ENCODE measurements at regions not wholly inside any gene's neighbourhood (a gene's known extent, or its start where the extent isn't known, plus 50 kb on each side); places are given as distances from the start of the nearest gene placed in this dataset.

DNA sequence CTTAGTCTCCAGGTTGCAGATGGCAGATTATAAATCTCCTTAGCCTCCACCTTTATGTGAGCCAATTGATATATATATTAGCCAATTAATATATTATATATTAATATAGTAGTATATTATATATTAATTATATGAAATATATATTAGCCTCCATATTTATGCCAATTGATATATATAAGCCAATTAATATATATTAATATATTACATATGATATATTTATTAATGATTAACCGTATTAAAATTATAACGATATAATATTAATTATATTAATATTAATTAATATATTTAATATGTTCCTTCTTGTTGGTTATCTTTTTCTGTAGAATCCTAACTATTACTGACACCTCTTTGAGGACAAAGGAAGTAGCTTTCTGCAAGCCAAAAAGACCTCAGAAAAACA is 972.5 kb downstream of the GBE1 start:
- TF ChIP-seq, protein P1, sequence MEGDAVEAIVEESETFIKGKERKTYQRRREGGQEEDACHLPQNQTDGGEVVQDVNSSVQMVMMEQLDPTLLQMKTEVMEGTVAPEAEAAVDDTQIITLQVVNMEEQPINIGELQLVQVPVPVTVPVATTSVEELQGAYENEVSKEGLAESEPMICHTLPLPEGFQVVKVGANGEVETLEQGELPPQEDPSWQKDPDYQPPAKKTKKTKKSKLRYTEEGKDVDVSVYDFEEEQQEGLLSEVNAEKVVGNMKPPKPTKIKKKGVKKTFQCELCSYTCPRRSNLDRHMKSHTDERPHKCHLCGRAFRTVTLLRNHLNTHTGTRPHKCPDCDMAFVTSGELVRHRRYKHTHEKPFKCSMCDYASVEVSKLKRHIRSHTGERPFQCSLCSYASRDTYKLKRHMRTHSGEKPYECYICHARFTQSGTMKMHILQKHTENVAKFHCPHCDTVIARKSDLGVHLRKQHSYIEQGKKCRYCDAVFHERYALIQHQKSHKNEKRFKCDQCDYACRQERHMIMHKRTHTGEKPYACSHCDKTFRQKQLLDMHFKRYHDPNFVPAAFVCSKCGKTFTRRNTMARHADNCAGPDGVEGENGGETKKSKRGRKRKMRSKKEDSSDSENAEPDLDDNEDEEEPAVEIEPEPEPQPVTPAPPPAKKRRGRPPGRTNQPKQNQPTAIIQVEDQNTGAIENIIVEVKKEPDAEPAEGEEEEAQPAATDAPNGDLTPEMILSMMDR (IDR thresholded peaks at IDR 0.05; ENCODE audit: low read depth, low read length, missing input control): no peak
- TF ChIP-seq, protein P2, sequence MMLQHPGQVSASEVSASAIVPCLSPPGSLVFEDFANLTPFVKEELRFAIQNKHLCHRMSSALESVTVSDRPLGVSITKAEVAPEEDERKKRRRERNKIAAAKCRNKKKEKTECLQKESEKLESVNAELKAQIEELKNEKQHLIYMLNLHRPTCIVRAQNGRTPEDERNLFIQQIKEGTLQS (IDR thresholded peaks at IDR 0.05): no peak
- TF ChIP-seq GABPA (IDR thresholded peaks at IDR 0.05 in 1 of 2, conservative IDR thresholded peaks at IDR 0.05 in 1 of 2): no peak
- no peak for TF ChIP-seq RAD21 (IDR thresholded peaks at IDR 0.05)
- TF ChIP-seq, protein P3, sequence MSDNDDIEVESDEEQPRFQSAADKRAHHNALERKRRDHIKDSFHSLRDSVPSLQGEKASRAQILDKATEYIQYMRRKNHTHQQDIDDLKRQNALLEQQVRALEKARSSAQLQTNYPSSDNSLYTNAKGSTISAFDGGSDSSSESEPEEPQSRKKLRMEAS (IDR thresholded peaks at IDR 0.05): no peak
- TF ChIP-seq SP1 (IDR thresholded peaks at IDR 0.05): no peak
- no peak for TF ChIP-seq YY1 (IDR thresholded peaks at IDR 0.05)
- no peak for TF ChIP-seq EGR1 (IDR thresholded peaks at IDR 0.05; ENCODE audit: low read depth in 2 of 2)
- TF ChIP-seq TAF1 (conservative IDR thresholded peaks at IDR 0.05): no peak
- TF ChIP-seq RXRA (IDR thresholded peaks at IDR 0.05): no peak
- TF ChIP-seq, protein P4, sequence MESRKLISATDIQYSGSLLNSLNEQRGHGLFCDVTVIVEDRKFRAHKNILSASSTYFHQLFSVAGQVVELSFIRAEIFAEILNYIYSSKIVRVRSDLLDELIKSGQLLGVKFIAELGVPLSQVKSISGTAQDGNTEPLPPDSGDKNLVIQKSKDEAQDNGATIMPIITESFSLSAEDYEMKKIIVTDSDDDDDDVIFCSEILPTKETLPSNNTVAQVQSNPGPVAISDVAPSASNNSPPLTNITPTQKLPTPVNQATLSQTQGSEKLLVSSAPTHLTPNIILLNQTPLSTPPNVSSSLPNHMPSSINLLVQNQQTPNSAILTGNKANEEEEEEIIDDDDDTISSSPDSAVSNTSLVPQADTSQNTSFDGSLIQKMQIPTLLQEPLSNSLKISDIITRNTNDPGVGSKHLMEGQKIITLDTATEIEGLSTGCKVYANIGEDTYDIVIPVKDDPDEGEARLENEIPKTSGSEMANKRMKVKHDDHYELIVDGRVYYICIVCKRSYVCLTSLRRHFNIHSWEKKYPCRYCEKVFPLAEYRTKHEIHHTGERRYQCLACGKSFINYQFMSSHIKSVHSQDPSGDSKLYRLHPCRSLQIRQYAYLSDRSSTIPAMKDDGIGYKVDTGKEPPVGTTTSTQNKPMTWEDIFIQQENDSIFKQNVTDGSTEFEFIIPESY (IDR thresholded peaks at IDR 0.05): no peak
